ENCODE measurements at regions not wholly inside any gene's neighbourhood (a gene's known extent, or its start where the extent isn't known, plus 50 kb on each side); places are given as distances from the start of the nearest gene placed in this dataset.

GRCh38 chr19:16015805-16016173 is 60.5 kb upstream of the TPM4 start:
- no peak overlapping the region for H3K9ac ChIP-seq (ENCODE audit: low read length)
- no TSS peak for BruUV-seq (replicated peaks)

GRCh38 chr19:16016226-16017137 is 59.8 kb upstream of the TPM4 start:
- Histone ChIP-seq H3K4me1 (ENCODE audit: control insufficient read depth in 1 of 2, insufficient read depth in 2 of 2, low read length in 2 of 2) (no peaks in the 10 kb centered on the region), H2AFZ (ENCODE audit: low read depth, low read length, poor library complexity, severe bottlenecking) (no peak overlapping the region), H3K9me3 (ENCODE audit: control insufficient read depth in 1 of 2, insufficient read depth in 1 of 2, low read depth in 1 of 2, low read length in 2 of 2) (no peaks in the 10 kb centered on the region), H3K27ac (ENCODE audit: low read depth, low read length) (no peak overlapping the region), H4K20me1 (ENCODE audit: insufficient read depth) (no peaks in the 10 kb centered on the region), H3K36me3 (ENCODE audit: control insufficient read depth in 1 of 2, insufficient read depth in 2 of 2, low read length in 2 of 2) (no peaks in the 10 kb centered on the region), H3K4me2 (ENCODE audit: low read length) (no peak overlapping the region), H3K9ac (ENCODE audit: low read length) (no peak overlapping the region), H3K27me3 (ENCODE audit: insufficient read depth, low read length) (no peaks in the 10 kb centered on the region), H3K79me2 (ENCODE audit: insufficient read depth, low read length) (no peaks in the 10 kb centered on the region), H3K9me2 (ENCODE audit: insufficient read depth) (no peaks in the 10 kb centered on the region), H3K4me3 (replicated peaks in 1 of 2; ENCODE audit: low read depth in 1 of 2, low read length in 2 of 2) (no peak overlapping the region)
- ATAC-seq, result no peak
- TF ChIP-seq TCF7L2 (IDR thresholded peaks at IDR 0.05; ENCODE audit: borderline replicate concordance, extremely low read depth, insufficient read depth, insufficient read length) (no peak), SRF (IDR thresholded peaks at IDR 0.05; ENCODE audit: low read depth) (no peak), CBX3 (IDR thresholded peaks at IDR 0.05; ENCODE audit: low read depth) (no peak), EGR1 (IDR thresholded peaks at IDR 0.05; ENCODE audit: low read depth) (no peak), ZNF274 (IDR thresholded peaks at IDR 0.05; ENCODE audit: low read depth, low read length) (no peak), EZH2 (IDR thresholded peaks at IDR 0.05) (no peak), CTCF (IDR thresholded peaks at IDR 0.05 in 2 of 3, conservative IDR thresholded peaks at IDR 0.05 in 1 of 3; ENCODE audit: borderline replicate concordance in 1 of 3, insufficient read depth in 1 of 3, low read depth in 2 of 3, low read length in 2 of 3) (no peak), MAX (IDR thresholded peaks at IDR 0.05) (no peak), ELF1 (IDR thresholded peaks at IDR 0.05; ENCODE audit: borderline replicate concordance, low read depth) (no peak), ZFX (IDR thresholded peaks at IDR 0.05) (no peak), ATF3 (IDR thresholded peaks at IDR 0.05) (no peak), ZBTB33 (IDR thresholded peaks at IDR 0.05; ENCODE audit: extremely low read depth, insufficient replicate concordance, low read length) (no peak), POLR2A (IDR thresholded peaks at IDR 0.05; ENCODE audit: borderline replicate concordance, extremely low read depth, insufficient read depth, insufficient read length) (no peak), RAD21 (IDR thresholded peaks at IDR 0.05; ENCODE audit: low read depth) (no peak)
- intact Hi-C loops (cut with micrococcal nuclease), result no loop called here
- no TSS peak for BruUV-seq (replicated peaks)
- RAD21 ChIA-PET (ENCODE audit: low non-redundant PET in 1 of 2, low total read pairs in 2 of 2, uncharacterized antibody in 2 of 2, unreplicated experiment in 2 of 2), result no interaction called here
- DNase-seq (ENCODE audit: low read depth, low spot score), result no peak
- POLR2A ChIA-PET, result no interaction called here
- CTCF ChIA-PET, result no interaction called here

More at GRCh38 chr19:16015805-16016173, 60.5 kb upstream of the TPM4 start:
- Histone ChIP-seq H3K9me3 (ENCODE audit: control insufficient read depth in 1 of 2, insufficient read depth in 1 of 2, low read depth in 1 of 2, low read length in 2 of 2) (no peaks in the 10 kb centered on the region), H3K79me2 (ENCODE audit: insufficient read depth, low read length) (no peaks in the 10 kb centered on the region), H4K20me1 (ENCODE audit: insufficient read depth) (no peaks in the 10 kb centered on the region), H3K4me3 (replicated peaks in 1 of 2; ENCODE audit: low read depth in 1 of 2, low read length in 2 of 2) (no peak overlapping the region), H3K4me1 (ENCODE audit: control insufficient read depth in 1 of 2, insufficient read depth in 2 of 2, low read length in 2 of 2) (no peaks in the 10 kb centered on the region), H3K4me2 (ENCODE audit: low read length) (no peak overlapping the region), H3K9me2 (ENCODE audit: insufficient read depth) (no peaks in the 10 kb centered on the region), H3K27me3 (ENCODE audit: insufficient read depth, low read length) (no peaks in the 10 kb centered on the region), H3K27ac (ENCODE audit: low read depth, low read length) (no peak overlapping the region), H3K36me3 (ENCODE audit: control insufficient read depth in 1 of 2, insufficient read depth in 2 of 2, low read length in 2 of 2) (no peaks in the 10 kb centered on the region), H2AFZ (ENCODE audit: low read depth, low read length, poor library complexity, severe bottlenecking) (no peak overlapping the region)
- TF ChIP-seq SIN3A (IDR thresholded peaks at IDR 0.05; ENCODE audit: low read depth), result no peak
- ChIA-PET RAD21 (ENCODE audit: low non-redundant PET in 1 of 2, low total read pairs in 2 of 2, uncharacterized antibody in 2 of 2, unreplicated experiment in 2 of 2) (no interaction called here), CTCF (no interaction called here), POLR2A (no interaction called here)
- intact Hi-C loops (cut with micrococcal nuclease), result no loop called here
- no peak for DNase-seq (ENCODE audit: low read depth, low spot score)
- no peak for ATAC-seq

Measured in HCT116 (cell line).